GM06990 (cell line): ENCODE measurements at regions not wholly inside any gene's neighbourhood (a gene's known extent, or its start where the extent isn't known, plus 50 kb on each side); places are given as distances from the start of the nearest gene placed in this dataset.

Source experiments
- DNase-seq: peaks from one replicate; pipeline ENCODE4 v3.0.0-alpha.2; 2011; ENCODE audit not compliant: insufficient read length; ENCODE audit errors: extremely low read depth
- H3K27me3 ChIP-seq: replicated peaks from 2 replicates; pipeline ENCODE4 v1.6.0; 2011; ENCODE audit warnings: low read length; ENCODE audit not compliant: control insufficient read depth, insufficient read depth
- H3K36me3 ChIP-seq: 2 replicates; pipeline ENCODE4 v1.5.1; 2011; ENCODE audit warnings: low read length; ENCODE audit not compliant: control insufficient read depth, insufficient read depth
- H3K4me3 ChIP-seq: replicated peaks from 2 replicates; pipeline ENCODE4 v1.5.1; 2011; ENCODE audit warnings: low read depth, mild to moderate bottlenecking, control low read depth, low read length
- CTCF ChIP-seq: IDR thresholded peaks from 2 replicates; pipeline ENCODE4 v1.5.1; 2011; ENCODE audit warnings: low read length, control low read depth, mild to moderate bottlenecking, inconsistent platforms; ENCODE audit not compliant: insufficient read depth, poor library complexity, severe bottlenecking

- Histone ChIP-seq H3K36me3 (no peaks in the 10 kb centered on the region), H3K27me3 (no peaks in the 10 kb centered on the region), H3K4me3 (no peak overlapping the region)
- TF ChIP-seq CTCF: no peak
- no peak for DNase-seq
Observed at GRCh38 chr20:24730750-24731149, 218.3 kb upstream of the CST7 start.

GRCh38 chr20:24731312-24731711, 217.8 kb upstream of the CST7 start:
- TF ChIP-seq CTCF: no peak
- DNase-seq: no peak
- H3K36me3 ChIP-seq: no peaks in the 10 kb centered on the region
- H3K4me3 ChIP-seq: no peak overlapping the region
- no peaks in the 10 kb centered on the region for H3K27me3 ChIP-seq

GRCh38 chr20:24732076-24732475, 217.0 kb upstream of the CST7 start:
- Histone ChIP-seq H3K27me3 (no peaks in the 10 kb centered on the region), H3K4me3 (no peak overlapping the region), H3K36me3 (no peaks in the 10 kb centered on the region)
- no peak for DNase-seq
- no peak for TF ChIP-seq CTCF

- TF ChIP-seq CTCF: no peak
- H3K27me3 ChIP-seq: no peaks in the 10 kb centered on the region
- no peaks in the 10 kb centered on the region for H3K36me3 ChIP-seq
- H3K4me3 ChIP-seq: no peak overlapping the region
- no peak for DNase-seq
Observed at GRCh38 chr20:24732599-24732998, 216.5 kb upstream of the CST7 start.

- no peak for DNase-seq
- Histone ChIP-seq H3K27me3 (no peaks in the 10 kb centered on the region), H3K36me3 (no peaks in the 10 kb centered on the region), H3K4me3 (no peak overlapping the region)
- TF ChIP-seq CTCF: no peak
Observed at GRCh38 chr20:24733416-24733815, 215.7 kb upstream of the CST7 start.

- no peak for DNase-seq
Observed at GRCh38 chr20:24734139-24734538, 214.9 kb upstream of the CST7 start.

More at GRCh38 chr20:24734139-24734538, 214.9 kb upstream of the CST7 start:
- Histone ChIP-seq H3K36me3 (no peaks in the 10 kb centered on the region), H3K4me3 (no peak overlapping the region), H3K27me3 (no peaks in the 10 kb centered on the region)
- no peak for TF ChIP-seq CTCF
